Bronchial epithelial cell (primary cell): ENCODE measurements at regions not wholly inside any gene's neighbourhood (a gene's known extent, or its start where the extent isn't known, plus 50 kb on each side); places are given as distances from the start of the nearest gene placed in this dataset.
A peak's percentile ranks its signal among the peaks of the same experiment; 100 is the strongest.

Source experiments
- DNase-seq: peaks from one replicate; pipeline ENCODE4 v3.0.0-alpha.2; 2010; ENCODE audit warnings: low read depth
- FAIRE-seq: peaks from 2 replicates; lab custom pipeline; 2011; peaks lifted over from hg19 to GRCh38; lab: Jason Lieb, UNC
- H3K27me3 ChIP-seq: 2 replicates; pipeline ENCODE4 v1.5.1; 2011; ENCODE audit warnings: low read length; ENCODE audit not compliant: control insufficient read depth, insufficient read depth
- H3K36me3 ChIP-seq: 2 replicates; pipeline ENCODE4 v1.5.1; 2011; ENCODE audit warnings: low read length; ENCODE audit not compliant: control insufficient read depth, insufficient read depth
- H3K4me3 ChIP-seq: 2 replicates; pipeline ENCODE4 v1.5.1; 2011; ENCODE audit warnings: mild to moderate bottlenecking, low read depth, low read length, control low read depth
- CTCF ChIP-seq: IDR thresholded peaks from 2 replicates; pipeline ENCODE4 v1.5.1; 2011; ENCODE audit warnings: mild to moderate bottlenecking, moderate library complexity, low read length, control low read depth, inconsistent platforms; ENCODE audit not compliant: insufficient read depth, severe bottlenecking

GRCh38 chr17:73997059-73997458, 206.4 kb upstream of the RPL38 start:
- DNase-seq (no peak), FAIRE-seq (no peak)

GRCh38 chr17:73998249-73998648, 205.2 kb upstream of the RPL38 start:
- H3K4me3 ChIP-seq: no peak overlapping the region
- DNase-seq (no peak), FAIRE-seq (no peak)
- no peaks in the 10 kb centered on the region for H3K27me3 ChIP-seq
- H3K36me3 ChIP-seq: no peaks in the 10 kb centered on the region
- no peak for TF ChIP-seq CTCF

More at GRCh38 chr17:73997059-73997458, 206.4 kb upstream of the RPL38 start:
- Histone ChIP-seq H3K27me3 (no peaks in the 10 kb centered on the region), H3K36me3 (no peaks in the 10 kb centered on the region), H3K4me3 (no peak overlapping the region)
- no peak for TF ChIP-seq CTCF

GRCh38 chr17:73998653-73999645, 204.5 kb upstream of the RPL38 start:
- peak; percentile 93 for TF ChIP-seq CTCF
- FAIRE-seq: no peak
- peak; percentile 24 for DNase-seq
- no peaks in the 10 kb centered on the region for H3K36me3 ChIP-seq
- no peaks in the 10 kb centered on the region for H3K27me3 ChIP-seq
- H3K4me3 ChIP-seq: no peak overlapping the region

- Histone ChIP-seq H3K4me3 (no peak overlapping the region), H3K36me3 (no peaks in the 10 kb centered on the region), H3K27me3 (no peaks in the 10 kb centered on the region)
- no peak for TF ChIP-seq CTCF
- FAIRE-seq: no peak
- DNase-seq: no peak
Observed at GRCh38 chr17:74001145-74001544, 202.3 kb upstream of the RPL38 start.

GRCh38 chr17:74002241-74002640, 201.2 kb upstream of the RPL38 start:
- no peak overlapping the region for H3K4me3 ChIP-seq
- FAIRE-seq (no peak), DNase-seq (no peak)
- no peak for TF ChIP-seq CTCF
- no peaks in the 10 kb centered on the region for H3K27me3 ChIP-seq
- no peaks in the 10 kb centered on the region for H3K36me3 ChIP-seq
